Aorta (tissue), 5 donors: ENCODE measurements at regions not wholly inside any gene's neighbourhood (a gene's known extent, or its start where the extent isn't known, plus 50 kb on each side); places are given as distances from the start of the nearest gene placed in this dataset.

Experiments used
- ATAC-seq: fragments of 200-7000 bp; cut with Tn5 transposase; one replicate; pipeline ENCODE4 v1.9.1; 2022; ENCODE audit warnings: moderate library complexity; ENCODE audit not compliant: low FRiP score
- DNase-seq, 2 donors: peaks; one replicate each; pipeline ENCODE4 v3.0.0-alpha.2; 2020
- H3K27ac ChIP-seq, 2 donors: one replicate each; pipeline ENCODE4 v1.5.1; 2013; ENCODE audit warnings: low read length in 2 of 2, mild to moderate bottlenecking in 2 of 2, moderate library complexity in 2 of 2, control low read depth in 1 of 2, inconsistent platforms in 1 of 2, low read depth in 1 of 2
- H3K27me3 ChIP-seq, 2 donors: one replicate each; pipeline ENCODE4 v1.6.1; 2013; ENCODE audit warnings: control low read depth in 1 of 2, low read length in 1 of 2, mild to moderate bottlenecking in 1 of 2, moderate library complexity in 1 of 2; ENCODE audit not compliant: insufficient read depth in 2 of 2, control insufficient read depth in 1 of 2
- H3K36me3 ChIP-seq, 2 donors: one replicate each; pipeline ENCODE4 v1.6.1; 2013; ENCODE audit warnings: control low read depth in 1 of 2, low read length in 1 of 2, mild to moderate bottlenecking in 1 of 2; ENCODE audit not compliant: insufficient read depth in 2 of 2, control insufficient read depth in 1 of 2
- H3K4me1 ChIP-seq, 2 donors: one replicate each; pipeline ENCODE4 v1.6.1; 2013; ENCODE audit warnings: low read length in 2 of 2, control low read depth in 1 of 2, mild to moderate bottlenecking in 1 of 2, moderate library complexity in 1 of 2; ENCODE audit not compliant: insufficient read depth in 2 of 2, control insufficient read depth in 1 of 2
- H3K4me3 ChIP-seq, 2 donors: one replicate each; pipeline ENCODE4 v1.5.1; 2013; ENCODE audit warnings: low read length in 2 of 2, control low read depth in 1 of 2, mild to moderate bottlenecking in 1 of 2
- H3K9me3 ChIP-seq: one replicate; pipeline ENCODE4 v1.6.1; 2013; ENCODE audit warnings: mild to moderate bottlenecking, low read length; ENCODE audit not compliant: control insufficient read depth
- WGBS, 2 donors: extraction: QIAGEN DNeasy Blood & Tissue Kit; methylation state at CpG; one replicate each; pipeline ENCODE4 v1.1.7; 2013; 5-methylcytosine and 5-hydroxymethylcytosine counted together
- intact Hi-C, 2 donors: fragments of 100-400 bp; cut with DNase I; formaldehyde crosslinking; loops; one replicate each; pipeline versions ENCODE4 v1.14.2 to v1.15.0; 2022
- donor health status: healthy with polysubstance abuse.
- donor health status: Bipolar disorder and iron deficiency.
- donor health status: DM: no; HTN: no; CAD: no.
- donor health status: DM: no; HTN: no; CAD: no.
- donor health status: DM: yes; HTN: yes; CAD: no.

- intact Hi-C loops: no loop called here
- H3K4me1 ChIP-seq: no peaks in the 10 kb centered on the region
- ATAC-seq: no peak
- no peaks in the 10 kb centered on the region for H3K9me3 ChIP-seq
- no peak for DNase-seq
- no peak overlapping the region for H3K4me3 ChIP-seq
- 91% methylated on average over 9 of the region's 9 CpGs for WGBS, 2 donors
- H3K27me3 ChIP-seq: no peaks in the 10 kb centered on the region
- H3K27ac ChIP-seq: no peak overlapping the region
- no peaks in the 10 kb centered on the region for H3K36me3 ChIP-seq
Observed at GRCh38 chr2:235358981-235359471, 134.8 kb upstream of the AGAP1 start.

- Histone ChIP-seq H3K27ac (no peak overlapping the region), H3K9me3 (no peaks in the 10 kb centered on the region), H3K27me3 (no peaks in the 10 kb centered on the region), H3K4me3 (no peak overlapping the region), H3K36me3 (no peaks in the 10 kb centered on the region), H3K4me1 (no peaks in the 10 kb centered on the region)
- 87 to 90% methylated on average over 4 of the region's 4 CpGs for WGBS, 2 donors
- DNase-seq (no peak), ATAC-seq (no peak)
- intact Hi-C loops: no loop called here
Observed at GRCh38 chr2:235360446-235360845, 133.4 kb upstream of the AGAP1 start.

- WGBS, 2 donors: 34 to 41% methylated on average over 4 of the region's 4 CpGs
- Histone ChIP-seq H3K4me3 (no peak overlapping the region), H3K4me1 (no peaks in the 10 kb centered on the region), H3K9me3 (no peaks in the 10 kb centered on the region), H3K27ac (no peak overlapping the region), H3K27me3 (no peaks in the 10 kb centered on the region), H3K36me3 (no peaks in the 10 kb centered on the region)
- DNase-seq (no peak), ATAC-seq (no peak)
- intact Hi-C loops: no loop called here
Observed at GRCh38 chr2:235365743-235366142, 128.1 kb upstream of the AGAP1 start.

- Histone ChIP-seq H3K4me1 (no peaks in the 10 kb centered on the region), H3K27me3 (no peaks in the 10 kb centered on the region), H3K4me3 (no peak overlapping the region), H3K9me3 (no peaks in the 10 kb centered on the region), H3K27ac (no peak overlapping the region), H3K36me3 (no peaks in the 10 kb centered on the region)
- ATAC-seq (no peak), DNase-seq (no peak)
- intact Hi-C loops: no loop called here
- 72 to 82% methylated on average over 6 of the region's 6 CpGs for WGBS, 2 donors
Observed at GRCh38 chr2:235366390-235366789, 127.5 kb upstream of the AGAP1 start.

GRCh38 chr2:235366807-235367206, 127.0 kb upstream of the AGAP1 start:
- H3K27me3 ChIP-seq: no peaks in the 10 kb centered on the region
- DNase-seq (no peak), ATAC-seq (no peak)
- no peaks in the 10 kb centered on the region for H3K36me3 ChIP-seq
- 65 to 79% methylated on average over 8 of the region's 8 CpGs for WGBS, 2 donors
- H3K4me3 ChIP-seq: no peak overlapping the region
- no peaks in the 10 kb centered on the region for H3K4me1 ChIP-seq
- H3K27ac ChIP-seq: no peak overlapping the region
- intact Hi-C loops: no loop called here
- H3K9me3 ChIP-seq: no peaks in the 10 kb centered on the region

GRCh38 chr2:235371018-235371417, 122.8 kb upstream of the AGAP1 start:
- no peak overlapping the region for H3K4me3 ChIP-seq
- WGBS, 2 donors: 94 to 95% methylated on average over 5 of the region's 5 CpGs

GRCh38 chr2:235373171-235373570, 120.7 kb upstream of the AGAP1 start:
- Histone ChIP-seq H3K4me1 (no peaks in the 10 kb centered on the region), H3K27ac (no peak overlapping the region), H3K27me3 (no peaks in the 10 kb centered on the region), H3K36me3 (no peaks in the 10 kb centered on the region), H3K4me3 (no peak overlapping the region), H3K9me3 (no peaks in the 10 kb centered on the region)
- ATAC-seq: no peak
- no peak for DNase-seq
- intact Hi-C loops: no loop called here
- WGBS, 2 donors: 63 to 66% methylated on average over 2 of the region's 2 CpGs

More at GRCh38 chr2:235371018-235371417, 122.8 kb upstream of the AGAP1 start:
- Histone ChIP-seq H3K4me1 (no peaks in the 10 kb centered on the region), H3K27me3 (no peaks in the 10 kb centered on the region), H3K36me3 (no peaks in the 10 kb centered on the region), H3K27ac (no peak overlapping the region), H3K9me3 (no peaks in the 10 kb centered on the region)
- DNase-seq: no peak
- no peak for ATAC-seq
- intact Hi-C loops: no loop called here

- no peaks in the 10 kb centered on the region for H3K4me1 ChIP-seq
- H3K27ac ChIP-seq: no peak overlapping the region
- DNase-seq (no peak), ATAC-seq (no peak)
- intact Hi-C loops: no loop called here
- no peaks in the 10 kb centered on the region for H3K36me3 ChIP-seq
- H3K4me3 ChIP-seq: no peak overlapping the region
- no peaks in the 10 kb centered on the region for H3K27me3 ChIP-seq
- WGBS, 2 donors: 48 to 57% methylated on average over 4 of the region's 4 CpGs
- no peaks in the 10 kb centered on the region for H3K9me3 ChIP-seq
Observed at GRCh38 chr2:235377176-235377575, 116.7 kb upstream of the AGAP1 start.

GRCh38 chr2:235378246-235378645, 115.6 kb upstream of the AGAP1 start:
- no peaks in the 10 kb centered on the region for H3K9me3 ChIP-seq
- no peak for ATAC-seq
- WGBS, 2 donors: 68 to 76% methylated on average over 4 of the region's 4 CpGs

More at GRCh38 chr2:235378246-235378645, 115.6 kb upstream of the AGAP1 start:
- intact Hi-C loops: no loop called here
- no peaks in the 10 kb centered on the region for H3K27me3 ChIP-seq
- H3K4me1 ChIP-seq: no peaks in the 10 kb centered on the region
- H3K27ac ChIP-seq: no peak overlapping the region
- H3K36me3 ChIP-seq: no peaks in the 10 kb centered on the region
- DNase-seq: no peak
- no peak overlapping the region for H3K4me3 ChIP-seq
